Retinal pigment epithelial cell (primary cell): ENCODE measurements at regions not wholly inside any gene's neighbourhood (a gene's known extent, or its start where the extent isn't known, plus 50 kb on each side); places are given as distances from the start of the nearest gene placed in this dataset.

Experiments
- DNase-seq: peaks from one replicate; pipeline ENCODE4 v3.0.0-alpha.2; 2010; ENCODE audit warnings: low read depth
- H3K4me3 ChIP-seq: 2 replicates; pipeline ENCODE4 v1.5.1; 2011; ENCODE audit warnings: mild to moderate bottlenecking, low read length, control low read depth, moderate library complexity
- CTCF ChIP-seq: conservative IDR thresholded peaks from 2 replicates; pipeline ENCODE4 v1.5.1; 2011; ENCODE audit warnings: low read depth, low read length, control low read depth, inconsistent platforms

DNA sequence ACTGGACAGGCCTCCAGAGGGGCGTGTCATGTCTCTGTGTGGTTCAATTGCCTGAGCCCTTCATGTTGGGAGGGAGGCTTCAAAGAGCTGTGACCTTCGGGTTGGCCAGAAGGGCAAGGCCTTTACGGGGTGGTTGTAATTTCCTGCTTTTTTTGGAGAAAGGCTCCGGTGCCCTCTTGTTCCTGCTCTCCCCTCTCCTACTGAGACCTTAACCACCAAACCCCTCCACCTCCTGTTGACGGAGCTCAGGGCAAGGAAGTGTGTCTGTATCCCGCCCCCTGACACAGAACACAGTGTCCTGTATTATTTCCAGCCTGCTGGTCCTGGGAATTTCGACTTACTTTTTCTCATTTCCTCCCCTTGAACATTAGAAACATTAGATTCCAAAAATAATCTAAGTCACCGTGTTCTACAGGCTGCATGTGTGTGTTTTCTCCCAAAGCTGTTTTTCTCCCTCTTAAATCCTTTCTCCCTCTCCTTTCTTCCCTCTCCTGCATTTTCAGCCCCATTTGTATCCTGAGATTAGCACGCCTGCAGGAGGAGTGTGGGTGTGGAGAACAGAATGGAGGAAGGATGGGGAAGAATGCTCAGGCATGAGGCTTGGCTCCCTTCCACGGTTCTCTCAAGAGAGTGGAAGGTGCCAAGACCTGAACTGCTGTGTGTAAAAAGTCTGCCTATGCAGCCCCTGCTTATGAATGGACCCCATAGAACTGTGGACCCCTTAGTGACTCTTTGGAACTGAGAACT lies 285.4 kb upstream of the ROPN1 start:
- H3K4me3 ChIP-seq = no peak overlapping the region
- peak; percentile 49 for TF ChIP-seq CTCF
- DNase-seq = peak; percentile 75

DNA sequence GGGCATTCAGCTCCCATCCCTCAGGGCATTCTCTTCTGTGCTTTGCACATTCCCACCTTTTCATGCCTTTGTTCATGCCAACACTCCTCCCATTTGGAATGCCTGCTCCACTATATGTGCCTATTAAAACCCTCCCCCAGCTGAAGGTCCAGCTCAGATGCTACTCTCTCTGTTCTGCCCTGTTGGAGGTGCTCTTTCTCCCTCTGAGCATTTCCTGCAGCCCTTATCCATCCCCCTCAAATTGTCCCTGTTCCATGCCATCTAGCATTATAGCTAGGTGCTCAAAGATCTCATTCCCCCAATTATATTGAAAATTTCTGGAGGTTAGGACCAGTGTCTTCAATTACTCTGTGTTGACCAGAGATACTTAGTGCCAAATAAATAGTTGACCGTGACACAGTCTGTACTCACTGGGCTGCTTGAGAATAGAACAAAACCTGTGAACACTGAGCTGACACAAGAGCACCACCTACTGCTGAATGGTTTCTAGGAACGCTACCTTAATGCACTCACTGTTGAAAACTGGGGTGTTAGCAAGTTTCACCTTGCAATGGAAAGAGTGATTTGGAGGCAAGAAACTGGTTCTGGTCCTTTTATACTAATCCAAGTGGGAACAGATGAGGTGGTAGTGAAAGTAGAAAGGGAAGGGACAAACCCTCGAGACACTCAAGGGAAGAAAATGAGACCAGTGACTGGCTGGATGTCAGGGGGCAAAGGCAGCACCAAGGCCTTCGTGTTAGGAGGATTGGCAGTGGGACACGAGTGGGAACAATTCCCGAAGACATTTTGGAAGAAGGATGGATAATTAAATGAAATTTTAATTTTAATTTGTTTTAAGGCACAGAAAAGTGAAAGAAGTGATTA lies 289.8 kb upstream of the ROPN1 start:
- TF ChIP-seq CTCF = peak; percentile 74
- DNase-seq = no peak
- H3K4me3 ChIP-seq = no peak overlapping the region

DNA sequence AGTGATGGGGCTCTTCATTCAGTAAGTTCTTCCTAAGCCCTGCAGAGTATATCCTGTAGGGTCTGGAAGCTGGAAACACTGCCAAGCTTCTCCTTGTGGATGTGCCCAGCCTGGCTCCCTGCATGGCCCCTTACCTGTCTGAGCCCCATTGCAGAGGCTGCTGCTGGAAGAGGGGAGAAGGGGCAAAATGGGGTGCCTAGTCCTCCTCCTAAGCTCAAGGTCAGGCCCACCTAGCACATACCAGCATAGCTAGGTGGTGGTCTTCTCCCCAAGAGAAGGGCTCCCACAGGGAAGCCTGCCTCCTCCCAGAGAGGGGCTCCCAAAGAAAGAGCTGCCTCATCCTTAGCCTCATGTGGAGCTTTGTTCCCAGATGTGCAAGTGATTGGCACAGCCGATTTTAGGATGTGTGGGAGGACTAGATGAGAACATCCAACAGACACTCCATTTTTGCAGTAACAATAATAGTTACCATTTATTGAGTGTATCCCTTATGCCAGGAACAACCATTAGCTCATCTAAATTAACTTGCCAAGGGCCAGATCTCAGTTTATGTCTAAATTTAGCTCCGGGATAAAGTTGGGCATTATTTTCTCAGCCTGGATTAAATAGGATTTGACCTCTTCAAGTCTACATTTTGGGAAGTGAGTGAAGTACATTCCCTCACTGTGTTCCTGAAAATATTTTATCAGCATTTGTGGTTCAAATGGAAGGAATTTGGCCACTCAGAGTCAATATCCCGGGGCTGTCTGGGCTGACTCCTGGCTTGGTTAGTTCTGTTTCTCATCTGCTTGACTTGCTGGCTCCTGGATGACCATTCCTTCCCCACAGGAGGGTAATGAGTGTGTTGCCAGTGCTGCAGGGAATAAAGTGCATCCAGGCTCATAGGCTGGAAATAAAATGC lies 291.1 kb upstream of the ROPN1 start:
- DNase-seq = no peak
- H3K4me3 ChIP-seq = no peak overlapping the region
- no peak for TF ChIP-seq CTCF

DNA sequence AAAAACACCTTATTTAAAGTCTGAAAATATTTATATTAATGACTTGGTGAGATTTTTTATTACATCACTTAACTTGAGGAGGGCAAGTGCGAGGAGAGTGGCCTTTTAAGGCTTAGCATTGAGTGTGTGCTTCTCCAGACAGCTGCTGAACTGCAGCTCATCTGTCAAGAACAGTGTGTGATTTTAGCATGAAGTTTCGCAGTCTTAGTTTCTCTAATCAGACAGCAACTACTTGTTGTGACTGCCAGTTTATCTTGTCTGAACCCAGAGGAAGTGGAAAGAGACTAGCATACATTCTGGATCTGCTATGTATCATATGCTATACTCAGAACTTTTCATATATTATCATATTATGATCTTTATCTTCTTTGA lies 291.7 kb upstream of the ROPN1 start:
- DNase-seq = no peak
- H3K4me3 ChIP-seq = no peak overlapping the region
- TF ChIP-seq CTCF = no peak

DNA sequence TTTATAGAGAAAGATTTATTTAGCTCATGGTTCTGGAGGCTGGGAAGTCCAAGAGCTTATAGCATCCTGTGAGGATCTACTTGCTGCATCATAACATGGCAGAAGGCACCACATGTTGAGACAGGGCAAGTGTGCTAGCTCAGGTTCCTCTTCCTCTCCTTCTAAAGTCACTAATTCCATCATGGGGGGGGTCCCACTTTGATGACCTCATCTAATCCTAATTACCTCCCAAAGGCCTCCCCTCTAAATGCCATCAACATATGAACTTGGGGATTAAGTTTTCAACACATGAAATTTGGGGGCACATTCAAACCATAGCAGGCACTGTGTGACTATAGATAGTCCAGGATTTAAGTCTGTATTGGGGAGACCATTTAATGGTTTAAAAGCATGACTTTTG lies 297.1 kb upstream of the ROPN1 start:
- TF ChIP-seq CTCF = no peak
- H3K4me3 ChIP-seq = no peak overlapping the region
- no peak for DNase-seq

- no peak for TF ChIP-seq CTCF
- DNase-seq = no peak
These were observed 299.1 kb upstream of the ROPN1 start for GRCh38 chr3:124291008-124291407.

More at GRCh38 chr3:124291008-124291407, 299.1 kb upstream of the ROPN1 start:
- H3K4me3 ChIP-seq = no peak overlapping the region
